HCT116 (cell line): ENCODE measurements at regions not wholly inside any gene's neighbourhood (a gene's known extent, or its start where the extent isn't known, plus 50 kb on each side); places are given as distances from the start of the nearest gene placed in this dataset.

ENCODE experiments used
- ATAC-seq: fragments of 200-7000 bp; cut with Tn5 transposase; 2 replicates; pipeline ENCODE4 v1.9.1; 2020; ENCODE audit warnings: mild to moderate bottlenecking, moderate library complexity
- BruUV-seq: library from RNA; stranded (reverse); fragments of 400-500 nt; replicated peaks from 2 replicates; lab custom pipeline; 2021; lab: Mats Ljungman, UMichigan
- CTCF ChIA-PET: fragments of 300-600 bp; sonication (Branson Sonifier 250); formaldehyde crosslinking; loops from one replicate; lab custom pipeline; 2021; ENCODE audit warnings: antibody characterized with exemption; lab: Charles Lee
- POLR2A ChIA-PET: fragments of 300-600, 350-600 bp; sonication (Branson Sonifier 250); formaldehyde crosslinking; loops from one replicate; lab custom pipeline; 2021; ENCODE audit warnings: antibody characterized with exemption; lab: Charles Lee
- RAD21 ChIA-PET, 2 experiments: fragments of 300-600 bp; sonication (Branson Sonifier 250); formaldehyde crosslinking; loops; one replicate each; lab custom pipeline; 2023; ENCODE audit warnings: low total read pairs in 2 of 2; ENCODE audit not compliant: uncharacterized antibody in 2 of 2, unreplicated experiment in 2 of 2, low non-redundant PET in 1 of 2; lab: Charles Lee
- DNase-seq: peaks from one replicate; pipeline ENCODE4 v3.0.0-alpha.2; 2010; ENCODE audit warnings: low read depth, low spot score
- H2AFZ ChIP-seq: fragments of 200-600 bp; shearing (Covaris generic), sonication (generic); 2 replicates; pipeline ENCODE4 v1.6.1; 2017; ENCODE audit warnings: low read depth, mixed run types, mixed read lengths, antibody characterized with exemption, low read length; ENCODE audit not compliant: poor library complexity, severe bottlenecking
- H3K27ac ChIP-seq: 2 replicates; pipeline ENCODE4 v1.5.1; 2012; ENCODE audit warnings: low read depth, low read length
- H3K27me3 ChIP-seq: fragments of 200-600 bp; sonication (generic); 2 replicates; pipeline ENCODE4 v1.6.1; 2016; ENCODE audit warnings: mixed run types, low read length, mixed read lengths; ENCODE audit not compliant: insufficient read depth
- H3K36me3 ChIP-seq, 2 experiments: fragments of 200-500 bp in 1 of 2; fragments of 200-600 bp in 1 of 2; sonication (Bioruptor generic) in 1 of 2; sonication (generic) in 1 of 2; 2 replicates each; pipeline versions ENCODE4 v1.5.1 to v1.6.1; 2014 to 2016; ENCODE audit warnings: low read length in 2 of 2, inconsistent platforms in 1 of 2, mixed read lengths in 1 of 2, mixed run types in 1 of 2; ENCODE audit not compliant: insufficient read depth in 2 of 2, control insufficient read depth in 1 of 2
- H3K4me1 ChIP-seq, 2 experiments: fragments of 200-600 bp in 1 of 2; sonication (generic) in 1 of 2; 2 replicates each; pipeline versions ENCODE4 v1.5.1 to v1.6.1; 2012 to 2017; ENCODE audit warnings: low read length in 2 of 2, inconsistent platforms in 1 of 2, mild to moderate bottlenecking in 1 of 2, mixed read lengths in 1 of 2, mixed run types in 1 of 2, moderate library complexity in 1 of 2; ENCODE audit not compliant: insufficient read depth in 2 of 2, control insufficient read depth in 1 of 2
- H3K4me2 ChIP-seq: fragments of 200-600 bp; sonication (generic); 2 replicates; pipeline ENCODE4 v1.6.1; 2017; ENCODE audit warnings: mixed run types, low read length, mixed read lengths
- H3K4me3 ChIP-seq, 2 experiments: fragments of 200-600 bp in 1 of 2; sonication (generic) in 1 of 2; replicated peaks in 1 of 2; 2 replicates each; pipeline ENCODE4 v1.5.1; 2011 to 2016; ENCODE audit warnings: low read length in 2 of 2, control low read depth in 1 of 2, low read depth in 1 of 2, mild to moderate bottlenecking in 1 of 2, mixed read lengths in 1 of 2, mixed run types in 1 of 2
- H3K79me2 ChIP-seq: fragments of 200-600 bp; sonication (generic); 2 replicates; pipeline ENCODE4 v1.6.1; 2017; ENCODE audit warnings: mild to moderate bottlenecking, mixed run types, low read length, moderate library complexity, mixed read lengths; ENCODE audit not compliant: insufficient read depth
- H3K9ac ChIP-seq: fragments of 200-600 bp; sonication (generic); 2 replicates; pipeline ENCODE4 v1.6.1; 2016; ENCODE audit warnings: low read length, mixed read lengths
- H3K9me2 ChIP-seq: fragments of 200-600 bp; sonication (generic), shearing (Covaris generic); 2 replicates; pipeline ENCODE4 v1.6.1; 2017; ENCODE audit warnings: mixed run types, mild to moderate bottlenecking, moderate library complexity; ENCODE audit not compliant: insufficient read depth
- H3K9me3 ChIP-seq, 2 experiments: fragments of 200-500 bp in 1 of 2; fragments of 200-600 bp in 1 of 2; sonication (Bioruptor generic) in 1 of 2; sonication (generic) in 1 of 2; 2 replicates each; pipeline ENCODE4 v1.6.1; 2014 to 2017; ENCODE audit warnings: low read length in 2 of 2, mixed read lengths in 2 of 2, inconsistent platforms in 1 of 2, low read depth in 1 of 2, mild to moderate bottlenecking in 1 of 2, mixed run types in 1 of 2, moderate library complexity in 1 of 2; ENCODE audit not compliant: control insufficient read depth in 1 of 2, insufficient read depth in 1 of 2
- H4K20me1 ChIP-seq: fragments of 200-600 bp; sonication (generic), shearing (Covaris generic); 2 replicates; pipeline ENCODE4 v1.6.1; 2017; ENCODE audit warnings: mixed run types, mild to moderate bottlenecking, moderate library complexity; ENCODE audit not compliant: insufficient read depth
- CTCF ChIP-seq, 3 experiments: fragments of 200-600 bp in 1 of 3; sonication (generic) in 1 of 3; IDR thresholded peaks in 2 of 3; conservative IDR thresholded peaks in 1 of 3; 2 replicates each; pipeline ENCODE4 v1.5.1; 2012 to 2017; ENCODE audit warnings: low read depth in 2 of 3, low read length in 2 of 3, antibody characterized with exemption in 1 of 3, borderline replicate concordance in 1 of 3, control low read depth in 1 of 3, mild to moderate bottlenecking in 1 of 3, mixed read lengths in 1 of 3, mixed run types in 1 of 3, moderate library complexity in 1 of 3; ENCODE audit not compliant: insufficient read depth in 1 of 3
- EGR1 ChIP-seq: IDR thresholded peaks from 2 replicates; pipeline ENCODE4 v1.6.1; 2012; ENCODE audit warnings: low read depth
- POLR2A ChIP-seq: IDR thresholded peaks from 2 replicates; pipeline ENCODE4 v1.7.0; 2011; ENCODE audit warnings: borderline replicate concordance; ENCODE audit not compliant: insufficient read depth, insufficient read length; ENCODE audit errors: extremely low read depth
- SRF ChIP-seq: IDR thresholded peaks from 2 replicates; pipeline ENCODE4 v1.6.1; 2012; ENCODE audit warnings: low read depth
- intact Hi-C: fragments of 100-400 bp; cut with micrococcal nuclease; formaldehyde crosslinking; loops from 2 replicates; pipeline ENCODE4 v1.10.0; 2022

- H3K4me3 ChIP-seq, result no peak overlapping the region
- POLR2A ChIA-PET, result no interaction called here
- CTCF ChIA-PET, result no interaction called here
- H3K27ac ChIP-seq, result no peak overlapping the region
- no peak for DNase-seq
- RAD21 ChIA-PET, result no interaction called here
- peaks cover 0 to 6% of the 10 kb centered on the region in 2 experiments; a peak in 1 of 4 replicates for H3K9me3 ChIP-seq
- no peaks in the 10 kb centered on the region for H3K36me3 ChIP-seq
- no peaks in the 10 kb centered on the region for H4K20me1 ChIP-seq
- TF ChIP-seq POLR2A, result no peak
- TF ChIP-seq, all 23 proteins: peak for 0
- Histone ChIP-seq H3K27me3 (no peaks in the 10 kb centered on the region), H3K4me1 (peaks cover 6 to 27% of the 10 kb centered on the region in 2 experiments; a peak in 3 of 4 replicates), H3K9me2 (no peaks in the 10 kb centered on the region), H3K9ac (no peak overlapping the region), H2AFZ (no peak overlapping the region), H3K79me2 (no peaks in the 10 kb centered on the region), H3K4me2 (no peak overlapping the region)
- no peak for ATAC-seq
- intact Hi-C loops, result no loop called here
- no TSS peak for BruUV-seq
Observed at GRCh38 chr20:1842281-1842680, 52.9 kb upstream of the SIRPA start.

DNA sequence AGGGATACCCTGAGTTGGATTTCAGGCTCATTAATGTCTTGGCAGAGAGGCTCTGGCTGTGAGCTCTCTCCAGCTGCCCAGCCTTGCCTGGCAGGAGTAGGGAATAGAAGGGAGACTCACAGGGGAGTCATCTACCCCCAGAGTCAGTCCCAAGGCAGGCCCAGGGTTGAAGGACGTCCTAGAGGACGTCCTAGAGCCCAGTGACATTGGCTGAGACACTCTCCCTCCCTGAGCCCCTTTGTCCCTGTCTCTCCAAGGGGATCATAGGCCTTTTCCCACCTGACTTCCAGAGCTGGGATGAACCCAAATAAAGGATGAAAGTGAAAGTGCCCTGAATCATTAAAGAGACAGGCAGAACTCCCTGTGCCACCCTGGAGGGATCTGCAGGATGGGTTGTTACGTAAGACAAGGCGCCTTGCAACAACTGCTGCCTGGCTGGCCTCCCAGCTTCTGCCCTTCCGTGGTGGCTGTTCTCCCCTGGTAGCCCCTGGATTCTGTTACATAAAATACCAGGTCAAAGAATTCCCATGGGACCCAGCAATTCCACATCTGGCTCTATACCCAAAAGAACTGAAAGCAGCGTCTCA, 53.6 kb upstream of the SIRPA start:
- Histone ChIP-seq H3K27me3 (no peaks in the 10 kb centered on the region), H3K36me3 (no peaks in the 10 kb centered on the region), H3K9me2 (no peaks in the 10 kb centered on the region), H3K4me1 (peaks cover 6 to 27% of the 10 kb centered on the region in 2 experiments; a peak in 3 of 4 replicates), H3K9me3 (peaks cover 0 to 6% of the 10 kb centered on the region in 2 experiments; a peak in 1 of 4 replicates), H3K4me2 (no peak overlapping the region), H3K9ac (no peak overlapping the region), H2AFZ (no peak overlapping the region), H3K4me3 (no peak overlapping the region), H3K27ac (no peak overlapping the region), H3K79me2 (no peaks in the 10 kb centered on the region)
- no peak for ATAC-seq
- intact Hi-C loops, result no loop called here
- ChIA-PET CTCF (no interaction called here), POLR2A (no interaction called here), RAD21 (no interaction called here)
- BruUV-seq, result no TSS peak
- DNase-seq, result no peak
- TF ChIP-seq CTCF (IDR thresholded peaks at IDR 0.05 in 2 of 3, conservative IDR thresholded peaks at IDR 0.05 in 1 of 3; ENCODE audit: borderline replicate concordance in 1 of 3, insufficient read depth in 1 of 3, low read depth in 2 of 3, low read length in 2 of 3) (no peak), SRF (no peak), EGR1 (no peak)
- TF ChIP-seq, all 23 proteins: peak for 0
- no peaks in the 10 kb centered on the region for H4K20me1 ChIP-seq
